CD14-positive monocyte (primary cell): ENCODE measurements at regions not wholly inside any gene's neighbourhood (a gene's known extent, or its start where the extent isn't known, plus 50 kb on each side); places are given as distances from the start of the nearest gene placed in this dataset.

Source experiments
- DNase-seq, 3 donors: peaks; one replicate each; pipeline ENCODE4 v3.0.0-alpha.2; 2011 to 2022
- H2AFZ ChIP-seq: 2 replicates; pipeline ENCODE4 v1.6.0; 2012; ENCODE audit warnings: mild to moderate bottlenecking, low read depth, low read length, inconsistent platforms; ENCODE audit not compliant: insufficient read depth, poor library complexity, severe bottlenecking
- H3K27ac ChIP-seq, 2 donors: 1 replicate in 1 of 2; 2 replicates in 1 of 2; pipeline ENCODE4 v1.5.1; 2012 to 2013; ENCODE audit warnings: low read length in 2 of 2, control low read depth in 1 of 2, inconsistent platforms in 1 of 2, low read depth in 1 of 2, mild to moderate bottlenecking in 1 of 2
- H3K27me3 ChIP-seq, 2 donors: one replicate each; pipeline versions ENCODE4 v1.6.0 to v1.6.1; 2011 to 2013; ENCODE audit warnings: low read length in 2 of 2; ENCODE audit not compliant: control insufficient read depth in 2 of 2, insufficient read depth in 2 of 2
- H3K36me3 ChIP-seq, 2 donors: replicated peaks in 1 of 2; 1 replicate in 1 of 2; 2 replicates in 1 of 2; pipeline versions ENCODE4 v1.5.1 to v1.6.1; 2012 to 2013; ENCODE audit warnings: low read length in 2 of 2, control low read depth in 1 of 2, inconsistent platforms in 1 of 2, mild to moderate bottlenecking in 1 of 2; ENCODE audit not compliant: insufficient read depth in 2 of 2, control insufficient read depth in 1 of 2
- H3K4me1 ChIP-seq, 2 donors: 1 replicate in 1 of 2; 2 replicates in 1 of 2; pipeline versions ENCODE4 v1.5.1 to v1.6.1; 2012 to 2013; ENCODE audit warnings: low read length in 2 of 2, control low read depth in 1 of 2, inconsistent platforms in 1 of 2, mild to moderate bottlenecking in 1 of 2, moderate library complexity in 1 of 2; ENCODE audit not compliant: insufficient read depth in 2 of 2, control insufficient read depth in 1 of 2
- H3K4me2 ChIP-seq: replicated peaks from 2 replicates; pipeline ENCODE3; 2012; ENCODE audit warnings: low read length, moderate library complexity, mild to moderate bottlenecking; ENCODE audit not compliant: poor library complexity, severe bottlenecking; ENCODE audit errors: extremely low read depth
- H3K4me3 ChIP-seq, 3 experiments: fragments of 200-600 bp in 1 of 3; sonication (generic) in 1 of 3; replicated peaks in 1 of 3; 1 replicate in 2 of 3; 2 replicates in 1 of 3; pipeline ENCODE4 v1.5.1; 2011 to 2013; ENCODE audit warnings: low read length in 3 of 3, mild to moderate bottlenecking in 3 of 3, control low read depth in 2 of 3, low read depth in 2 of 3, inconsistent platforms in 1 of 3, moderate library complexity in 1 of 3
- H3K79me2 ChIP-seq: 2 replicates; pipeline ENCODE4 v1.6.0; 2012; ENCODE audit warnings: mild to moderate bottlenecking, control low read depth, inconsistent platforms, low read length, moderate library complexity; ENCODE audit not compliant: insufficient read depth
- H3K9ac ChIP-seq: 2 replicates; pipeline ENCODE4 v1.6.0; 2017; ENCODE audit warnings: low read length, mild to moderate bottlenecking; ENCODE audit not compliant: insufficient read depth, poor library complexity, severe bottlenecking
- H3K9me3 ChIP-seq, 2 donors: replicated peaks in 1 of 2; 1 replicate in 1 of 2; 2 replicates in 1 of 2; pipeline versions ENCODE4 v1.5.1 to v1.6.1; 2012 to 2013; ENCODE audit warnings: low read length in 2 of 2, control low read depth in 1 of 2; ENCODE audit not compliant: control insufficient read depth in 1 of 2, insufficient read depth in 1 of 2
- H4K20me1 ChIP-seq: 2 replicates; pipeline ENCODE4 v1.6.0; 2012; ENCODE audit warnings: mild to moderate bottlenecking, low read length, control low read depth, moderate library complexity; ENCODE audit not compliant: insufficient read depth
- H3K27ac Mint-ChIP-seq, 7 donors: one replicate each; pipeline ENCODE4 v1.8.0; 2020; ENCODE audit warnings: mild to moderate bottlenecking in 7 of 7, mixed read lengths in 7 of 7, moderate library complexity in 6 of 7, inconsistent platforms in 2 of 7
- H3K27me3 Mint-ChIP-seq, 3 donors: one replicate each; pipeline ENCODE4 v1.8.0; 2021 to 2022; ENCODE audit warnings: low read depth in 3 of 3, mild to moderate bottlenecking in 3 of 3, mixed read lengths in 3 of 3, moderate library complexity in 3 of 3, inconsistent platforms in 1 of 3
- H3K36me3 Mint-ChIP-seq, 2 donors: one replicate each; pipeline ENCODE4 v1.8.0; 2020; ENCODE audit warnings: mixed read lengths in 2 of 2, inconsistent platforms in 1 of 2, mild to moderate bottlenecking in 1 of 2
- H3K4me1 Mint-ChIP-seq: one replicate; pipeline ENCODE4 v1.8.0; 2020; ENCODE audit warnings: mild to moderate bottlenecking, mixed read lengths
- H3K4me3 Mint-ChIP-seq, 2 donors: one replicate each; pipeline ENCODE4 v1.8.0; 2020; ENCODE audit warnings: mild to moderate bottlenecking in 2 of 2, mixed read lengths in 2 of 2, moderate library complexity in 1 of 2
- H3K9me3 Mint-ChIP-seq, 7 donors: one replicate each; pipeline ENCODE4 v1.8.0; 2020 to 2022; ENCODE audit warnings: mixed read lengths in 7 of 7, mild to moderate bottlenecking in 6 of 7, moderate library complexity in 6 of 7, inconsistent platforms in 2 of 7
- WGBS: methylation state at CpG from one replicate; pipeline ENCODE4 v1.1.5; 2013; ENCODE audit warnings: missing lambda C conversion rate; ENCODE audit not compliant: insufficient coverage; 5-methylcytosine and 5-hydroxymethylcytosine counted together
- intact Hi-C, 2 donors: fragments of 100-400 bp; cut with micrococcal nuclease; formaldehyde crosslinking; loops; one replicate each; pipeline versions ENCODE4 v1.15.0 to v1.15.1; 2023
- TF ChIP-seq, protein P1 (sequence below): fragments of 200-600 bp; IDR thresholded peaks from one replicate; pipeline ENCODE4 v1.8.0; 2022; ENCODE audit warnings: antibody characterized with exemption, mild to moderate bottlenecking

GRCh38 chr13:103236213-103236612 is 170.0 kb upstream of the SLC10A2 start:
- H3K4me1 Mint-ChIP-seq: no peaks in the 10 kb centered on the region
- no peaks in the 10 kb centered on the region for H3K36me3 Mint-ChIP-seq
- TF ChIP-seq, protein P1, sequence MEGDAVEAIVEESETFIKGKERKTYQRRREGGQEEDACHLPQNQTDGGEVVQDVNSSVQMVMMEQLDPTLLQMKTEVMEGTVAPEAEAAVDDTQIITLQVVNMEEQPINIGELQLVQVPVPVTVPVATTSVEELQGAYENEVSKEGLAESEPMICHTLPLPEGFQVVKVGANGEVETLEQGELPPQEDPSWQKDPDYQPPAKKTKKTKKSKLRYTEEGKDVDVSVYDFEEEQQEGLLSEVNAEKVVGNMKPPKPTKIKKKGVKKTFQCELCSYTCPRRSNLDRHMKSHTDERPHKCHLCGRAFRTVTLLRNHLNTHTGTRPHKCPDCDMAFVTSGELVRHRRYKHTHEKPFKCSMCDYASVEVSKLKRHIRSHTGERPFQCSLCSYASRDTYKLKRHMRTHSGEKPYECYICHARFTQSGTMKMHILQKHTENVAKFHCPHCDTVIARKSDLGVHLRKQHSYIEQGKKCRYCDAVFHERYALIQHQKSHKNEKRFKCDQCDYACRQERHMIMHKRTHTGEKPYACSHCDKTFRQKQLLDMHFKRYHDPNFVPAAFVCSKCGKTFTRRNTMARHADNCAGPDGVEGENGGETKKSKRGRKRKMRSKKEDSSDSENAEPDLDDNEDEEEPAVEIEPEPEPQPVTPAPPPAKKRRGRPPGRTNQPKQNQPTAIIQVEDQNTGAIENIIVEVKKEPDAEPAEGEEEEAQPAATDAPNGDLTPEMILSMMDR: no peak
- no peaks in the 10 kb centered on the region for H3K79me2 ChIP-seq
- H3K4me1 ChIP-seq: no peaks in the 10 kb centered on the region
- H2AFZ ChIP-seq: no peak overlapping the region
- peaks cover 4 to 10% of the 10 kb centered on the region in 2 donors for H3K9me3 ChIP-seq
- no peak for DNase-seq
- WGBS: no CpG with 5 or more reads among the region's 2 CpGs
- H3K27me3 ChIP-seq: no peaks in the 10 kb centered on the region
- no peak overlapping the region for H3K4me3 ChIP-seq
- H3K9me3 Mint-ChIP-seq: peaks cover 0 to 11% (median 5%) of the 10 kb centered on the region in 7 donors
- no peaks in the 10 kb centered on the region for H3K36me3 ChIP-seq
- H3K27me3 Mint-ChIP-seq: no peaks in the 10 kb centered on the region
- no peak overlapping the region for H3K9ac ChIP-seq
- H3K4me2 ChIP-seq: no peak overlapping the region
- no peaks in the 10 kb centered on the region for H4K20me1 ChIP-seq
- intact Hi-C loops: no loop called here
- H3K27ac Mint-ChIP-seq: no peak overlapping the region
- H3K4me3 Mint-ChIP-seq: no peak overlapping the region
- no peak overlapping the region for H3K27ac ChIP-seq

DNA sequence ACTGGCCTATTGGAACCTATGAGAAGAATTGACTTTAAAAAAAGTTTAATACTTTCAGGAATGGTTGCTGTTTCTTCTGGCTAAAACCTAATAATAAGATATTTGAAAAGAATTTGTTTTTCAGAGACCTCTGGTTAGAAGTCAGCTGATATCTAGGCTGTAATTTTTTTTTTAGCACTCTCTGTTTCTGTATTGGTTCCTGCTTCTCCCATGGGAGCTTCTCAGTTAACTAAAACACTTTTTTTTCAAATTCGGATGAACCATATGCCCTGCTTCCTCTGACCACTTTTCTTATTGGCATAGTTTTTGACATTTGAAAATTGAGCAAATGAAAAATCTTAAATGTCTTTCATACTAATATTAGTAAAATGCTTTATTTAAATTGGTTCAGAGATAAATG is 163.5 kb upstream of the SLC10A2 start:
- Mint-ChIP-seq H3K27ac (no peak overlapping the region), H3K9me3 (peaks cover 3 to 11% (median 6%) of the 10 kb centered on the region in 7 donors), H3K27me3 (no peaks in the 10 kb centered on the region), H3K36me3 (no peaks in the 10 kb centered on the region), H3K4me1 (no peaks in the 10 kb centered on the region), H3K4me3 (no peak overlapping the region)
- Histone ChIP-seq H3K36me3 (no peaks in the 10 kb centered on the region), H4K20me1 (no peaks in the 10 kb centered on the region), H3K27ac (no peak overlapping the region), H3K27me3 (no peaks in the 10 kb centered on the region), H3K9ac (no peak overlapping the region), H3K79me2 (no peaks in the 10 kb centered on the region), H3K4me3 (no peak overlapping the region), H3K9me3 (peaks cover 6 to 13% of the 10 kb centered on the region in 2 donors), H3K4me1 (no peaks in the 10 kb centered on the region), H2AFZ (no peak overlapping the region), H3K4me2 (no peak overlapping the region)
- DNase-seq: no peak
- intact Hi-C loops: no loop called here
- no CpG with 5 or more reads among the region's 1 CpG for WGBS
- TF ChIP-seq, protein P1: no peak
